ENCODE measurements at regions not wholly inside any gene's neighbourhood (a gene's known extent, or its start where the extent isn't known, plus 50 kb on each side); places are given as distances from the start of the nearest gene placed in this dataset.
"Not testable (repeated sequence)": the region's sequence is repeated elsewhere in the genome, so short reads cannot be mapped to it uniquely, and the experiment has no call there.

GRCh38 chr2:234898534-234899053 lies 53.2 kb upstream of the SH3BP4 start:
- Histone ChIP-seq H3K4me3 (replicated peaks in 1 of 4; ENCODE audit: control extremely low read depth in 1 of 4, insufficient read depth in 1 of 4, low read depth in 3 of 4, low read length in 4 of 4) (no peak overlapping the region), H3K36me3 (ENCODE audit: control insufficient read depth, insufficient read depth, low read length) (no peaks in the 10 kb centered on the region), H2AFZ (ENCODE audit: low read length) (no peak overlapping the region), H3K9me3 (ENCODE audit: control insufficient read depth, insufficient read depth, low read depth, low read length) (no peaks in the 10 kb centered on the region), H4K20me1 (ENCODE audit: control insufficient read depth, extremely low read depth, insufficient read depth, low read length) (no peaks in the 10 kb centered on the region), H3K4me2 (ENCODE audit: extremely low read depth, insufficient read depth, low read length) (no peak overlapping the region), H3K27me3 (ENCODE audit: control insufficient read depth, insufficient read depth, low read length) (no peaks in the 10 kb centered on the region), H3K79me2 (ENCODE audit: control insufficient read depth, insufficient read depth, low read length) (no peaks in the 10 kb centered on the region), H3K4me1 (ENCODE audit: control insufficient read depth, extremely low read depth, insufficient read depth, low read length) (no peaks in the 10 kb centered on the region), H3K9ac (ENCODE audit: insufficient read depth, low read length) (no peak overlapping the region), H3K27ac (ENCODE audit: insufficient read depth, low read length) (no peak overlapping the region)
- no peak for TF ChIP-seq CTCF (conservative IDR thresholded peaks at IDR 0.05 in 1 of 2, IDR thresholded peaks at IDR 0.05 in 1 of 2; ENCODE audit: low read depth in 1 of 2, low read length in 2 of 2)
- no peak for TF ChIP-seq EZH2 (IDR thresholded peaks at IDR 0.05; ENCODE audit: low read length, missing control alignments)
- DNase-seq (ENCODE audit: low read depth in 2 of 2), result no peak

- H3K9ac ChIP-seq (ENCODE audit: insufficient read depth, low read length); DNase-seq (ENCODE audit: low read depth in 2 of 2); H3K36me3 ChIP-seq (ENCODE audit: control insufficient read depth, insufficient read depth, low read length); H3K27ac ChIP-seq (ENCODE audit: insufficient read depth, low read length); H2AFZ ChIP-seq (ENCODE audit: low read length); H3K27me3 ChIP-seq (ENCODE audit: control insufficient read depth, insufficient read depth, low read length); H4K20me1 ChIP-seq (ENCODE audit: control insufficient read depth, extremely low read depth, insufficient read depth, low read length); H3K9me3 ChIP-seq (ENCODE audit: control insufficient read depth, insufficient read depth, low read depth, low read length); H3K4me2 ChIP-seq (ENCODE audit: extremely low read depth, insufficient read depth, low read length); H3K4me1 ChIP-seq (ENCODE audit: control insufficient read depth, extremely low read depth, insufficient read depth, low read length); H3K79me2 ChIP-seq (ENCODE audit: control insufficient read depth, insufficient read depth, low read length); H3K4me3 ChIP-seq (replicated peaks in 1 of 4; ENCODE audit: control extremely low read depth in 1 of 4, insufficient read depth in 1 of 4, low read depth in 3 of 4, low read length in 4 of 4): not testable (repeated sequence)
Measured at GRCh38 chr2:234888442-234888841, 63.4 kb upstream of the SH3BP4 start.

- no peak overlapping the region for H3K9ac ChIP-seq (ENCODE audit: insufficient read depth, low read length)
Measured at GRCh38 chr2:234887195-234887594, 64.6 kb upstream of the SH3BP4 start.

More at GRCh38 chr2:234887195-234887594, 64.6 kb upstream of the SH3BP4 start:
- TF ChIP-seq EZH2 (IDR thresholded peaks at IDR 0.05; ENCODE audit: low read length, missing control alignments) (no peak), CTCF (conservative IDR thresholded peaks at IDR 0.05 in 1 of 2, IDR thresholded peaks at IDR 0.05 in 1 of 2; ENCODE audit: low read depth in 1 of 2, low read length in 2 of 2) (no peak)
- no peaks in the 10 kb centered on the region for H3K79me2 ChIP-seq (ENCODE audit: control insufficient read depth, insufficient read depth, low read length)
- no peak for DNase-seq (ENCODE audit: low read depth in 2 of 2)
- H3K4me2 ChIP-seq (ENCODE audit: extremely low read depth, insufficient read depth, low read length), result no peak overlapping the region
- no peak overlapping the region for H3K4me3 ChIP-seq (replicated peaks in 1 of 4; ENCODE audit: control extremely low read depth in 1 of 4, insufficient read depth in 1 of 4, low read depth in 3 of 4, low read length in 4 of 4)
- no peaks in the 10 kb centered on the region for H3K9me3 ChIP-seq (ENCODE audit: control insufficient read depth, insufficient read depth, low read depth, low read length)
- no peaks in the 10 kb centered on the region for H3K27me3 ChIP-seq (ENCODE audit: control insufficient read depth, insufficient read depth, low read length)
- no peaks in the 10 kb centered on the region for H3K36me3 ChIP-seq (ENCODE audit: control insufficient read depth, insufficient read depth, low read length)
- H2AFZ ChIP-seq (ENCODE audit: low read length), result no peak overlapping the region
- H3K27ac ChIP-seq (ENCODE audit: insufficient read depth, low read length), result no peak overlapping the region
- H3K4me1 ChIP-seq (ENCODE audit: control insufficient read depth, extremely low read depth, insufficient read depth, low read length), result peaks cover 4% of the 10 kb centered on the region
- no peaks in the 10 kb centered on the region for H4K20me1 ChIP-seq (ENCODE audit: control insufficient read depth, extremely low read depth, insufficient read depth, low read length)
